Aorta (tissue), 5 donors: ENCODE measurements at regions not wholly inside any gene's neighbourhood (a gene's known extent, or its start where the extent isn't known, plus 50 kb on each side); places are given as distances from the start of the nearest gene placed in this dataset.
"Not testable (repeated sequence)": the region's sequence is repeated elsewhere in the genome, so short reads cannot be mapped to it uniquely, and the experiment has no call there.

Experiments
- ATAC-seq: fragments of 200-7000 bp; cut with Tn5 transposase; one replicate; pipeline ENCODE4 v1.9.1; 2022; ENCODE audit warnings: moderate library complexity; ENCODE audit not compliant: low FRiP score
- DNase-seq, 2 donors: peaks; one replicate each; pipeline ENCODE4 v3.0.0-alpha.2; 2020
- H3K27ac ChIP-seq, 2 donors: one replicate each; pipeline ENCODE4 v1.5.1; 2013; ENCODE audit warnings: low read length in 2 of 2, mild to moderate bottlenecking in 2 of 2, moderate library complexity in 2 of 2, control low read depth in 1 of 2, inconsistent platforms in 1 of 2, low read depth in 1 of 2
- H3K27me3 ChIP-seq, 2 donors: one replicate each; pipeline ENCODE4 v1.6.1; 2013; ENCODE audit warnings: control low read depth in 1 of 2, low read length in 1 of 2, mild to moderate bottlenecking in 1 of 2, moderate library complexity in 1 of 2; ENCODE audit not compliant: insufficient read depth in 2 of 2, control insufficient read depth in 1 of 2
- H3K36me3 ChIP-seq, 2 donors: one replicate each; pipeline ENCODE4 v1.6.1; 2013; ENCODE audit warnings: control low read depth in 1 of 2, low read length in 1 of 2, mild to moderate bottlenecking in 1 of 2; ENCODE audit not compliant: insufficient read depth in 2 of 2, control insufficient read depth in 1 of 2
- H3K4me1 ChIP-seq, 2 donors: one replicate each; pipeline ENCODE4 v1.6.1; 2013; ENCODE audit warnings: low read length in 2 of 2, control low read depth in 1 of 2, mild to moderate bottlenecking in 1 of 2, moderate library complexity in 1 of 2; ENCODE audit not compliant: insufficient read depth in 2 of 2, control insufficient read depth in 1 of 2
- H3K4me3 ChIP-seq, 2 donors: one replicate each; pipeline ENCODE4 v1.5.1; 2013; ENCODE audit warnings: low read length in 2 of 2, control low read depth in 1 of 2, mild to moderate bottlenecking in 1 of 2
- H3K9me3 ChIP-seq: one replicate; pipeline ENCODE4 v1.6.1; 2013; ENCODE audit warnings: mild to moderate bottlenecking, low read length; ENCODE audit not compliant: control insufficient read depth
- WGBS, 2 donors: extraction: QIAGEN DNeasy Blood & Tissue Kit; methylation state at CpG; one replicate each; pipeline ENCODE4 v1.1.7; 2013; 5-methylcytosine and 5-hydroxymethylcytosine counted together
- intact Hi-C, 2 donors: fragments of 100-400 bp; cut with DNase I; formaldehyde crosslinking; loops; one replicate each; pipeline versions ENCODE4 v1.14.2 to v1.15.0; 2022
- donor health status: healthy with polysubstance abuse.
- donor health status: Bipolar disorder and iron deficiency.
- donor health status: DM: no; HTN: no; CAD: no.
- donor health status: DM: no; HTN: no; CAD: no.
- donor health status: DM: yes; HTN: yes; CAD: no.

DNA sequence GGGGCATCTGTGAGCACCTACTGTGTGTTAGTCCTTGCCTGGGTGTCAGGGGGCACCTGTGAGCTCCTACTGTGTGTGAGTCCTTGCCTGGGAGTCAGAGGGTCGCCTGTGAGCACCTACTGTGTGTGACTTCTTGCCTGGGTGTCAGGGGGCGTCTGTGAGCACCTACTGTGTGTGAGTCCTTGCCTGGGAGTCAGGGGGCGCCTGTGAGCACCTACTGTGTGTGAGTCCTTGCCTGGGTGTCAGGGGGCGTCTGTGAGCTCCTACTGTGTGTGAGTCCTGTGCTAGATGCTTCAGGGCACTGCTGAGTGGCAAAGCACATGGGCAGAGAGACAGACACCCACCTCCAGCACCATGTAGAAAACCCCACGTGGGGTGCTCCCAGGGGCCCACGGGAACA, 66.9 kb upstream of the COL5A1 start:
- peak in 1 of 2 donors; percentile 21 for DNase-seq
- H3K27me3 ChIP-seq, H3K27ac ChIP-seq, H3K4me1 ChIP-seq, H3K9me3 ChIP-seq, H3K4me3 ChIP-seq, H3K36me3 ChIP-seq, intact Hi-C loops, ATAC-seq: not testable (repeated sequence)
- 58 to 66% methylated on average over 6 of the region's 6 CpGs for WGBS, 2 donors

DNA sequence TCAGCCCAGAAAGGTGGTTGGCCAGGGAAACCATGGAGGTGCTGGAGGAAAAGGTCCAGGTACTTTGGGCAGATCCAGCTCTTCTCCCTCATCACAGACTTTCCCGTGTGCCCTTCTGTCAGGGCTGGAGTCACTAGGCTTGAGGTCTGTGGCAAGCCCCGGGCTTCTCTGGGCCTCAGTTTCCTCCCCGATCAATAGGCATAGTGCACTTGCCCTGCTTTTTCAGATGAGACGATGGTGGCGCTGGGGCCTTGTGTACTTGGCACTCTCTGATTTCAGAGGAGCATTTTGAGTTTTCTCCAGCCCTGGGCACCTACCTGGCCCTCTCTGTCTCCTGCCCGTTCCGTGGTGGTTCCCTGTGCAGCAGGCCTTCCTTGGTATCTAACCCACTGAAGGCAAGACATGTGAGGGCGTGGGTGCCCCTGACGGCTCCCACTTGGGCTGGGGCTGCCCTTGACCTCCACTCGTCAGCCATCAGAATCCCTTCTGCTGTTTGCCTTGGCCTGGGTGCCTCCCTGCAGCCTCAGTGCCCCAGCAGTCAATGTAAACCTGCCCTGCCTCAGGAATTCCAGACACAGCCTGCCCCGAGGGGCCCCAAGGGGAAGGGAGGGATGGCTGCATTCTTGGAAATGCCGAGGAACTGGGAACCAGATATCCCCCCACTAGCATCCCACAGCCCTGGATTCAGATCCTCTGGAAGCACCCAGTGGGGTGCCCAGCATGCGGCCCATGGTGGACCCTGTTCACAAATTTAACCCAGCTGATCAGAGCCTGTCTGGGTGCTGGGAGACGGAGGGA, 66.3 kb upstream of the COL5A1 start:
- DNase-seq, result peak in 1 of 2 donors; percentile 43
- 62 to 64% methylated on average over 14 of the region's 14 CpGs for WGBS, 2 donors
- Histone ChIP-seq H3K36me3 (no peaks in the 10 kb centered on the region), H3K4me1 (no peaks in the 10 kb centered on the region), H3K4me3 (no peak overlapping the region), H3K27ac (no peak overlapping the region), H3K9me3 (no peaks in the 10 kb centered on the region), H3K27me3 (no peaks in the 10 kb centered on the region)
- intact Hi-C loops, result no loop called here
- no peak for ATAC-seq

DNA sequence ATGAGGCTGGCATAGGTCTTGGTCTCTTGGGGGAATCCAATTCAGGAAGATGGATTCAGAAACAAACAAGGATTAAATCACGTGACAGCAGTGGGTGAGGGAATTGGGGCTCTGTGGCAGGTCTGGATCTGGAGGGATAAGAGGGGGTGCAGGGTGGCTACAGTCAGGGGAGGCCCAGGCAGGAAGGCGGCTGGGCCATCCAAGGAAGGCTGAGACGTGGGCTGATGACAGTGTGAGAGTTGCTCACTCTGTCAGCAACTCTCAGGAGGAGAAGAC, 65.8 kb upstream of the COL5A1 start:
- 79 to 85% methylated on average over 3 of the region's 3 CpGs for WGBS, 2 donors
- intact Hi-C loops, result no loop called here
- no peaks in the 10 kb centered on the region for H3K27me3 ChIP-seq
- no peaks in the 10 kb centered on the region for H3K4me1 ChIP-seq
- peak in 1 of 2 donors; percentile 12 for DNase-seq
- no peak overlapping the region for H3K4me3 ChIP-seq
- no peak overlapping the region for H3K27ac ChIP-seq
- H3K9me3 ChIP-seq, result no peaks in the 10 kb centered on the region
- no peak for ATAC-seq
- no peaks in the 10 kb centered on the region for H3K36me3 ChIP-seq

DNA sequence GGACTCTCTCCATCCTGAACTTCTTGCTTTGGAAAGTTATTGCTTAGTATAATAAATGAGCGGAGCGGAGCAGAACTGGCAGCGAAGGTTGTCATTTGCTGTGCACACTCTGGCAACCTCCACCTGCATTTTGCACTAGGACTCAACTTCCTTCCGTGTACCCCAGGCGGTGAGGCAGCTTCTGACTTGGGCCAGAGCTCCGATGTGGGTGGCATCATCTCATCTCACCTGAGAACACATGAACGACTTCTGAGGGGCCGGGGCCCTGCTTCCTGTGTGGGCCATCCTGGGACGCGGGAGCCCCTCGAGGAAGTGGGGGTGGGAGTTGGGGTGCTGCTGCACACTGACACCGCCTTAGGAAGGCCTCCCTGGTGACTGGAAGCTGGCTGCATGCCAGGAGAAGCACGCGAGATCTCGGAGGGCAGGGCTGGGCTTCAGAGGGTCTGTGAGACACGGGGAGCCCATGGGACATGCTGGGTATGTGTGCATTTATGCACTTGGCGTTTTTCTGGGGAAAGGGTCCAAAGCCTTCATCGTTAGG, 56.5 kb upstream of the COL5A1 start:
- no peak overlapping the region for H3K27ac ChIP-seq
- no peaks in the 10 kb centered on the region for H3K9me3 ChIP-seq
- no peaks in the 10 kb centered on the region for H3K36me3 ChIP-seq
- ATAC-seq, result no peak
- no peaks in the 10 kb centered on the region for H3K27me3 ChIP-seq
- 62 to 74% methylated on average over 18 of the region's 18 CpGs for WGBS, 2 donors
- intact Hi-C loops, result no loop called here
- no peaks in the 10 kb centered on the region for H3K4me1 ChIP-seq
- peak in 1 of 2 donors; percentile 74 for DNase-seq
- no peak overlapping the region for H3K4me3 ChIP-seq

DNA sequence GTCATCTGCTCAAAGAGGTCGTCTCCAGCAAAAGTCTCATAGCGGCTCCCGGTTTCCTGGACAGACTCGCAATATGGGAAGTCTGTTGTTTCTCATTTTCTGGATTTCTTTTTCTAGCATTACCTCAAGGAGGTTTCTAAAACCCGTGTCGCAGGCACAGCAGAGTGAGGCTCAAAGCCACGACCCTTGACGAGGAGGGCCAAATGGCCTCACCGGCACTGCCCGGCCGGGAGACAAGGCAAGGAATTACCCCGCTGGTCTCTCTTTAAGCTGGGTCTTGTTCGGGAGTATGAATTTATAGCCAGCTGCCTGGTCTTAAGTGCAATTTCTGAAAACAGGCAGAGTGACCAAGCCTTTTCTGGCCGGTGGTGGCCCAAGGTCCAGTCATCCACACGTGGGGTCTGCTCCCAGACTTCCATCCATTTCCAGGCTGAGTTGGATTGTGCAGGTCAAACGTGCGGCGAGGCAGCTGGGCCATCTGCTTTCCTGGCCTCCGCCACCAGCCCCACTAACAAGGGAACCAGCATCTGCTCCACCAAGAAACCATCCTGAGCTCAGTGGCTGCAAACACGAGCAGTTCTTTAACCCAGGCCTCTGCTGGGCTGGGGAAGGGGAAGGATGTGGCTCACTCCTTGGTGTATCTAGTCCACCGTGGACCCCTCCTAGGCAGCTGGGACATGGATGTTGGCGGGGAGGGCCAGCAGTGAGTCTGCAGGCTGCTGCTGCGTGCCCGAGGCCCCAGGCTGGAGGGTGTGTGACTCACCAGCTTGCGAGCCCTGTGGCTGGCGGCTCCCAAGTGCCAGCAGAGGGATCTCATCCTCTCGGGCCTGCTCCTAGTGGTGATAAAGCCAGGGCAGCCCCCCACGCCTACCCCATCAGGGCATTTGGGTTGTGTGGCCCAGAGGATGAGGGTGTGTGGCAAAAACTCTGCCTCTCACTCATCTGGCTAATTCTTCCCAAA, 55.6 kb upstream of the COL5A1 start:
- Histone ChIP-seq H3K4me3 (no peak overlapping the region), H3K4me1 (no peaks in the 10 kb centered on the region), H3K27ac (no peak overlapping the region), H3K27me3 (no peaks in the 10 kb centered on the region), H3K36me3 (no peaks in the 10 kb centered on the region), H3K9me3 (no peaks in the 10 kb centered on the region)
- DNase-seq, result peak in 1 of 2 donors; percentile 77
- intact Hi-C loops, result no loop called here
- no peak for ATAC-seq
- 81 to 82% methylated on average over 28 of the region's 28 CpGs for WGBS, 2 donors

DNA sequence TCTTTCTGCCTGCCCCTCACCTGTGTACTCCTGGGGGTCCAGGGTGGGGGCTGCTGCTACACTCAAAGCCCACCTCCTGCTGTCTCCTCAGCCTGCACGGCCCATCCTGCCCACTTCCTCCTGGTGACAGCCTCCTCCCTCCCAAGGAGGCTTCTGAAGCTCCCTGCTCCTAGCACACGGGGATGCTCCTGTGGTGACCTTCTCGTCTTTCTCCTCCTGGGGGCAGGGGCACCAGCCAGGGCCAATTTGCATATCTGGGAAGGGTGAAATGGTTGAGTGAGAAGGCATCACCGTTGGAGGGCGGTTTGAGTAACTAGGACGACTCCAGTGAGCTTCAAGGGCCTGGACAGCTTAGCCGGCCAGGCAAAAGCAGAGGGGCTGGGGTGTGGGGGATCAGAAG, 51.9 kb upstream of the COL5A1 start:
- 88 to 90% methylated on average over 7 of the region's 7 CpGs for WGBS, 2 donors
- H3K27ac ChIP-seq, result no peak overlapping the region
- ATAC-seq, result no peak
- intact Hi-C loops, result no loop called here
- H3K36me3 ChIP-seq, result no peaks in the 10 kb centered on the region
- no peak overlapping the region for H3K4me3 ChIP-seq
- no peaks in the 10 kb centered on the region for H3K9me3 ChIP-seq
- no peak for DNase-seq
- H3K4me1 ChIP-seq, result no peaks in the 10 kb centered on the region
- no peaks in the 10 kb centered on the region for H3K27me3 ChIP-seq

DNA sequence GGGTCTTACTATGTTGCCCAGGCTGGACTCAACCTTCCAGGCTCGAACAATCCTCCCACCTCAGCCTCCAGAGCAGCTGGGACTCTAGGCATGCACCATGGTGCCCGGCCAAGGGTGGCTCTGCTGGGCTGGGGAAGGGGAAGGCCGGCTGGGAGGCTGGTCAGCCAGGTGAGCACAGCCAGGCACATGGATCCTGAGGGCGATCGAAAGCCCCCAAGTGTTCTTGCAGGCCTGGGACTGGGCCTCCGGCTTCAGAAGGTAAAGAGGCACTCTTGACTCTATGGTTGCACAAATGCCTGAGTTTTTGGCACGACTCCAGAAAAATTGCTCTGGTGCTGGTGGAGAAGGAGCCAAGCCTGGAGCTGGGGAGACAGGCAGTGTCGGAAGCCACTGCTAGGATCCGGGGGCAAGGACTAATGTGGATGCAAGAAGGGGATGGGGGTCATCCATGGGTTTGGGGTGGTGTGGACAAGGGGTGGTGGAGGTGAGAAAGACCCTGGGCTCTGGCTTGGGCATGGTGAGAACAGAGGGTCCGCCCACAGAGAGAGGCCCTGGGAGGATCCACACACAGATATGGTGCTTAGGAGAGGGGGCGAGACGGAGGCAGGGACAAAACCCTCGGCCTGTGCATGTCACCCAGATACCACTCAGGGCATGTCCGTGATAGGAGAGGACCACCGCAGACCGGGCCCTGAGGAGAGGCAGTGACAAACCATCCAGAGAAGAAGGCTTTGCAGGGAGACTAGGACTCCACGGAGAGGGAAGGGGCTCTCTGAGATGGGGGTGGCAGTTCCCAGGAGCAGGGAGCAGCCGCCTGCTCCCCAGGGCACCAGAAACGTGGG, 51.1 kb upstream of the COL5A1 start:
- Histone ChIP-seq H3K4me1 (no peaks in the 10 kb centered on the region), H3K27me3 (no peaks in the 10 kb centered on the region), H3K9me3 (no peaks in the 10 kb centered on the region), H3K36me3 (no peaks in the 10 kb centered on the region), H3K4me3 (no peak overlapping the region), H3K27ac (no peak overlapping the region)
- intact Hi-C loops, result no loop called here
- 83 to 85% methylated on average over 19 of the region's 19 CpGs for WGBS, 2 donors
- no peak for ATAC-seq
- no peak for DNase-seq

DNA sequence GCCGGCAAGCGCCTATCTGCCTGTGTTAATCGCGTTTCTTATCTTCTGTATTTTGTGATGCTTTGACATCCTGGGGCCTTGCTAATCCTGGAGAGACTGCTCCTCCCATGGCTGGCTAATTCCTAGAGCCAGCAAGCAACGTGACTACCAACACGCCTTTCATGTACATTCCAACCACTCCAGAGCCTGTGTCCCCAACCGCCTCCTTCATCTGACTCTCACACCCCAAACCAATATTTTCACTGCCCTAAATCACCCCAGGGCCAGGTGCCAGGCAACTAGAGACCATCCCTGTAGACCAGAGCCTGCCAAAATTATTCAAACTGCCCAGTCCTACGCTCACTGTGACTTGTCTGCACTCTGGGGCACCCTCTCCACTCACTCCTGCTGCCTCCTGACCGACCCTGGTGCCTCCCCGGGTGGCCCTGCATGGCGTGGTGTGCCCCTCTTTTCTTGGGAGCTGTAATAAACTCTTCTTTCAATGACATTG, 50.5 kb upstream of the COL5A1 start:
- H3K4me1 ChIP-seq, result no peaks in the 10 kb centered on the region
- H3K27ac ChIP-seq, result no peak overlapping the region
- no peaks in the 10 kb centered on the region for H3K9me3 ChIP-seq
- WGBS, 2 donors, result 50 to 70% methylated on average over 11 of the region's 11 CpGs
- intact Hi-C loops, result no loop called here
- H3K27me3 ChIP-seq, result no peaks in the 10 kb centered on the region
- H3K36me3 ChIP-seq, result no peaks in the 10 kb centered on the region
- DNase-seq, result no peak
- ATAC-seq, result peak; percentile 58
- H3K4me3 ChIP-seq, result no peak overlapping the region
